ENCODE measurements at regions not wholly inside any gene's neighbourhood (a gene's known extent, or its start where the extent isn't known, plus 50 kb on each side); places are given as distances from the start of the nearest gene placed in this dataset.
"Not testable (repeated sequence)": the region's sequence is repeated elsewhere in the genome, so short reads cannot be mapped to it uniquely, and the experiment has no call there.

DNA sequence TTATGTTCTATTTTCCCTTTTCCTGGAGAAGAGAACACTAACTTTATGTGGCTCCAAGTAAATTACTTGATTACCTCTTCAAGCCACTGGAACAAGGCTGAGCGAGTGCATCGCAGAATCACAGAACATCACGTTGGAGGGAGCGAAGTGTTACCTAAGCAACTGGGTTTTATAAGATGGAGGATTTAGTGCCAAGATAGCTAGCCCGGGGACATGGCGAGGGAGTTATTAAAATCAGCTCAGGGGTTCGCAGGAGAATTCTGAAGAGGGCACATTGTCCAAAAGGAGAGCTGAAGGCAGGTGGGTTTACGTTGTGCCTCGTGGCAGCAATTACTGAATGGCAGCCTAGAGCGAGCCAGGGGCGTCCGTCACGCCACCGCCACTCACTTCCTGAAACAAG is 563.2 kb upstream of the ADAMTS16 start:
- DNase-seq (ENCODE audit: insufficient read length, low spot score) = no peak
- FAIRE-seq = no peak

DNA sequence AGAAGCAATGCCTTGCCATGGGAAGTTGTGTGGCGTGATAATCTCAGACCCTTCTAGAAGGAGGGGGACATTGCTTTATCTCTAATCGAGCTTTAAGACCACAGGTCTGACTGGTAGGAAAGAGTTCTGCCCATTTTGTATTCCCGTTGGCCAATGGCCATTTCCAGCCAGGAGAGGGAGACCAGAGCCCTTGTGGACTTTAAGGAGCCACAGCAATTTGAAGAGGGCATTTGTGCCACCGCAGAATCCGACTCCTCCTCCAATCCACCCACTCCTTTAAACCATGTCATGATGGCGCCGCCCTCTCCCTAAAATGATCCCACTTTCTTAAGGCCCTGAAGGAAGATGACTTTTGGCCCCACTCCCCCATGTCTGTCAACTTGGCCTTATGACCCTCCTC is 560.5 kb upstream of the ADAMTS16 start:
- DNase-seq (ENCODE audit: insufficient read length, low spot score) = no peak
- no peak for FAIRE-seq

DNA sequence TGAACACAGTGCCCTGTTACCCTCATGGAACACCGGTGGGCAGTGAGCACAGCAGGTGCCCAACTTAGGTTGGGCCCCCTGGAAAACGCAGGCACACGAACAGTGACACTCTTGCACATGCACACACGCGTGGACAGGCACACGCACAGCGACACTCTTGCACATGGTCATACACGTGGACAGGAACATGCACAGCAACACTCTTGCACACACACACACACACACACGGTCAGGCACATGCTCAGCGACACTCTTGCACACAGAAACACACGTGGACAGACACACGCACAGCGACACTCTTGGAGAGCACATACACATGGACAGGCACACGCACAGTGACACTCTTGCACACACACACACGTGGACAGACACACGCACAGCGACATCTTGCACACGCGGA is 559.4 kb upstream of the ADAMTS16 start:
- FAIRE-seq (peak; percentile 98), DNase-seq (ENCODE audit: insufficient read length, low spot score) (no peak)

DNA sequence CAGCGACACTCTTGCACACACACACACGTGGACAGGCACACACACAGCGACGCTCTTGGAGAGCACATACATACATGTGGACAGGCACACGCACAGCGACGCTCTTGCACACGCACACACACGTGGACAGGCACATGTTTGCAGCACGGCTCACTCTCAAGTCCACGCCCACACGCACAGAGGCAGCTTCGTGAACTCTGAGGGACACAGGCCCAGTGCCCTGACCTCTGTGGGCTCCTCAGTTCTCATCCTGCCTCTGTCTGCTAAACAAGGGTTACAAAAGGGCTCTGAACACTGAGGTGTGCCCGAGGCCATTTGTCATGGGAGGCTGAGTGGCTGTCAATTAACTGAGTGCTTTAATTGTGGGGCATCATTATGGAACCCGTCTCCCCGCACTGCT is 558.8 kb upstream of the ADAMTS16 start:
- DNase-seq (ENCODE audit: insufficient read length, low spot score) = no peak
- FAIRE-seq = no peak

DNA sequence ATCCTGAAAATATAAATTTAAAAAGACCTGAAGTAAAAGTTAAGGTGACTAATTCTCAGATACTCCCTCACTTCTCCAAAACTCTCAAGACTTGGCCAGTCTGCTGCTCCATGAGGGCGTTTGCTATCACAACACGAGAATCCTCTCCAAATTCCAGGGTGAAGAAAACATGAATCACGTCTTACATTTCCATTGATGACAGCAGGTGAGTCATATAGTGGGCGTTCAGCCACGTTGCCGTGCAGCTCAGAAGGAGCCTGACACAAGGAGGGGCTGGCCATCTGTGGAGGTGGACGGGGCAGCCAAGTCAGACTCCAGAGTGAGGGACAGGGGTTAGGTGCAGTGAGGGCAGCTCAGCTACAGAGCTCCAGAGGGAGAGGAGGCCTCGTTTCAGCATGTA is 555.1 kb upstream of the ADAMTS16 start:
- FAIRE-seq = no peak
- no peak for DNase-seq (ENCODE audit: insufficient read length, low spot score)

DNA sequence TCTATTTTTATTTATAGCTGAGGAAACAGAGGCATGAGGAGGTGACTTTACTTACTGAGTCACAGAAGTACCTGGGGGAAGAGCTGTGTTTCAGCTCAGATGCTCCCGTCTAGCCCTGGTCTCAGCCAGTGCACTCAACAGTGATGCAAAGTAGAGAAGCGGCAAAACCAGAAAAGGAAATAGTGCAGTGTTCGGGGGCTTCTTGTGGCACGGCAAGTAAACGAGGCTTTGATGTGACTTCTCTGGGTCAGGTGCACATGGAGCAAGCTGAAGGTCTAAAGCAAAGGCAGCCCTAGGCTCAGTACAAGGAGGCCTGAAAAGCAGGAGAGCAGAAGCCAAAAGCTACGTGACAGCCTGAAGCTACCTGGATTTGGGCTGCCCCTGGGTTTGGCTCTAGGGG is 526.7 kb upstream of the ADAMTS16 start:
- FAIRE-seq (no peak), DNase-seq (ENCODE audit: insufficient read length, low spot score) (no peak)

DNA sequence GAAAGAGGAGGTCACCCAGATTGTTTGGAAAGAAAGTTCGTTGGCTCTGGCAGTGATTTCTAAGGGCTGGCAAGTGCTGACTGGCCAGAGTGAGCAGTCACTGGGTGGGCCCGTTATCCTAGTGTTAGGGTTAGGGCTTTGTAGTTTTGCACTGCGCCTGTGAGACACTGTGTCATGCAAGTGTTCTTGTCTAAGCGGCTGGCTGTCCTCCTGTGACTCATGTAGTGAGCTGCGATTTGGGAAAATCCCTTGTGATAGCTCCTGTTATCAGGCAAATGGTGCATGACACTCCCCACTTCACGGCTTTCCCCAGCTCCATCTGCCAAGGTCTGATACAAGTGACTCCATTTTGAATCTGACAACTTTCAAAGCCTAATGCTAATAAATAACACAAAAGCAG is 526.0 kb upstream of the ADAMTS16 start:
- no peak for FAIRE-seq
- DNase-seq (ENCODE audit: insufficient read length, low spot score) = no peak

DNA sequence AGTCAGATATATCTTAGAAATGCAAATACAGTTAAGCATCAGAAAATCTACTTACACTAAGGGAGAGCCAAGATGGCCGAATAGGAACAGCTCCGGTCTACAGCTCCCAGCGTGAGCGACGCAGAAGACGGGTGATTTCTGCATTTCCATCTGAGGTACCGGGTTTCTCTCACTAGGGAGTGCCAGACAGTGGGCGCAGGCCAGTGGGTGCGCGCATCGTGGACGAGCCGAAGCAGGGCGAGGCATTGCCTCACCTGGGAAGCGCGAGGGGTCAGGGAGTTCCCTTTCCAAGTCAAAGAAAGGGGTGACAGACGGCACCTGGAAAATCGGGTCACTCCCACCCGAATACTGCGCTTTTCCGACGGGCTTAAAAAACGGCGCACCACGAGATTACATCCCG is 524.8 kb upstream of the ADAMTS16 start:
- not testable (repeated sequence) for DNase-seq (ENCODE audit: insufficient read length, low spot score); FAIRE-seq

DNA sequence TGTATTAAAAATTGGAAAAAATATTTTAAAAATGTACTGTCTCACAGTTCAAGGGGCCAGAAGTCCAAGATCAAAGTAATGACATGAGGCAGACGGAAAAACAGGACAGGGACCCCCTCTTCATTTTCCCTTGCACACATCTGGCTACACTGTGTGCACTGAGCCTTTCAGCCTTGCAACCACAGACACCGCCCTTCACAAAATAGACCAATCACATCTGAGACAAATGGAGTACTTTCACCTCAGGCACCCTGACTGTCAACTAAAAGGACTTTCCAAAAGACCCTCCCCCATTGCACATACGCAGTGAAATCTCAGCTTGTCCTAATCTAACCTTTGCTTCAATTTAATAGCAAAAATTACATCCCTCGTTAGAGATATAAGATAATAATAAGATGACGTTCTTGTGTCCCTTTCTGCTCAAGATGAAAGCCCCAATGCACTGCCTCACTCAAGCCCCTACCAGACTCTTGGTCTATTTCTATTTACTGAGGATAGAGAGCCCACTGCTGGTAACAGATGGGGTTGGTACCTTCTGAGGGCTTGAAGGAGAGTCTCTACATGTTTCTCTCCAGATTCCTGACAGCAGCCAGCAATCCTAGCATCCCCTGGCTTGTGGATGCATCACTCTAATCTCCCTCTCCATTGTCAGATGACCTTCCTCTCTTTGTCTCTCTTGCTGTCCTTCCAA is 514.8 kb upstream of the ADAMTS16 start:
- no peak for FAIRE-seq
- no peak for DNase-seq (ENCODE audit: insufficient read length, low spot score)

DNA sequence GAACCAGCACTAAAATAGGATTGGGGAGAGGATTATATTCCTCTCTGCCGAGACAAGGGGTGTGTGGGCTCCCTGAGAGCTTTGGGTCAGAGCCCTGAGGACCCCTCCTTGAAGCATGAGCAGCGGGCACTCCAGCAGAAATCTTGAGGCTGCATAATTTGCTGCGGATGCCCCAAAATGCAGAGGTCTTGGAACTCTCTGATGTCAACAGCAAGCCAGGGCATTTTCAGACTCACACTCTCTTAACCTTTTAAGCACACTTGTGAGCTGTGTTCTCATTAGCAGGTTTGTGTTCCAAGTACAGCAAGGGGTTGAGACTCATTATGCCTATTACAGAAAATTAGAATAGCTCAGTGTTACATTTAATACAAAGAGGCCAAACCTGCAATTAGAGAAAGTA is 513.0 kb upstream of the ADAMTS16 start:
- no peak for DNase-seq (ENCODE audit: insufficient read length, low spot score)
- FAIRE-seq = no peak

DNA sequence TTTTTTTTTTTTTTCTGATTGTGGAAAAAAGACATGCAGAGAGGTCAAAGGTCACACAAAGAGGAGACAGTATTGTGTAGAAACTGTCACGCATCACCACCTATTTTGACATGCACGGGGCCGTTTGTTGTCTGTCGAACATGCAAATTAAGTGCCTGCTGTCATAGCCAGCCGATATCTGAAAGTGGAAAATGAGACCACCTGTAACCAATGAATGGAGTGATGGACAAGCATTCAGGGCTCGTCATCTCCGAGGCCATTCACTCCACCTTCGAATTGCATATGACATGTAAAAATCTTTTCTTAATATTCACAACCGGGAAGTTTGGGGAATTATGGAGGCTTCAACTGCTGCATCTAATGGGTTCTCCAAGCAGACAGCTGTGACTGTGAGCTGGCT is 512.2 kb upstream of the ADAMTS16 start:
- FAIRE-seq (no peak), DNase-seq (ENCODE audit: insufficient read length, low spot score) (no peak)

DNA sequence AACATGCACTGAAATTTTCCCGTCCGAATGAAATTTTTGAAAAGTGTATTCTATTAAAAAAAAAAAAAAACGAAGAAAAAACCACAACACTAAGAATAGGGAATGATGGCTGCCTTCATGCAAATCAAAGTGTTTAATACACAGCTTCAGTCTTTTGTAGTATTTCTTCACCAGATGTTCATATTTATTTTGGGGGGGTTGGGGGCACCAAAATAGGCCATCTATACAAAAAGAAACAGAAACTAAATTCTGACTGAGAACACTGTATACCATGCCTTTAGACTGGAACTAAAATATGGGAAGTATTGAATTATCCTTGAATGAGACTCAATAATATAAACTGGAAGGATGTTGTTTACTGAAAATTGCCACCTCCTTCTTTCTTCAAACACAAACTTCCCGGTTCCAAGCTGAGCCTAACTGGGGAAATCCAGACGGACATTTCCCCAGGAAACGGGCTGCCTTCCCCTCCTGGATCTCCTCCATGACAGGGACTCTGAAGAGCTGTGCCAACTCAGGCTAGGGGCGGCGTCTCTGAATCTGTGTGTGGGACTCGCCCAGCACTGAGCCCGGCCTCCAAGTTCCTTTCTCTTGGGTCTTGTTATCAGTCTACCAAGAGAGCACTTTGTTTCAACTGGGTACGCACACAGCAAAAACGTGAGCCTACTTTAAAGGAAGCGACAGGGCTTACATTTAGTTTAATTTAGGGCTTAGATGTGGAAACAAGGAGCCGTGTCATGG is 511.3 kb upstream of the ADAMTS16 start:
- DNase-seq (ENCODE audit: insufficient read length, low spot score) (no peak), FAIRE-seq (no peak)

DNA sequence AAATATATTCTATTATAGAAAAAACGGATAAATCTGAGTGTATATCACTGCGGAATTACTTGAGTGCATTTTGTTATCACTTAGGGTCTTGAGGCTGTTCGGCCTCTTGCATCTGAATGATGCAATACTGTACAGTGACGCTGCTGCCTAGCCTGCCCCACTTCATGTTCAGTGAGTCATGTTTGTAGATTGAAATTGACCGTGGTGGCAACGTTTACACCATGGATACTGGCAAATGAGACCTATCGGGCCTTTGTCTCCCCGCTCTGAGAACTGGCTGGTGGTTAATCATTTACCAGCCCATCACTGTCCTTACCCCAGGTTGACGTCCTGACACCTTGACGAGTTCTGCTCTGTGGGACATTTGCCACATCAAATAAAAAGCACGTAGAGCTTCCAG is 510.1 kb upstream of the ADAMTS16 start:
- no peak for DNase-seq (ENCODE audit: insufficient read length, low spot score)

DNA sequence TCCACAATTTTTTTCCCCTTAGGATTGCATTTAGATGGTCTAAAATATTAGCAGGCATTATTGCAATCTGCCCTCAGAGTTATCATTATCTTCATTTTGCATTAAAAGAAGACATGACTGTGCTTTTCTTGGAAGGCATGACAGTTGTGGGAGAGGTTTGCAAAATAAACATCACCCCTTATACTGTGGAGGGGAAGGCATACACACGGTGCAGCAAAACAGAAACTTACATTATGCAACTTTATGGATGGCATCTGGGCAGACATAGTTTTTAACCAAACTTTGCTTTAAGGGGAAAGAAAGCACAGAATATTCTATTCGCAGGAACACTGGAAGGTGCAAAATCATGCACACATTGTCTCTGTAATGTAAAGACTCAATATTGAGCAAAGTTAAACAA is 505.8 kb upstream of the ADAMTS16 start:
- no peak for DNase-seq (ENCODE audit: insufficient read length, low spot score)
- no peak for FAIRE-seq

More for the DNA sequence above, 510.1 kb upstream of the ADAMTS16 start:
- peak; percentile 40 for FAIRE-seq

DNA sequence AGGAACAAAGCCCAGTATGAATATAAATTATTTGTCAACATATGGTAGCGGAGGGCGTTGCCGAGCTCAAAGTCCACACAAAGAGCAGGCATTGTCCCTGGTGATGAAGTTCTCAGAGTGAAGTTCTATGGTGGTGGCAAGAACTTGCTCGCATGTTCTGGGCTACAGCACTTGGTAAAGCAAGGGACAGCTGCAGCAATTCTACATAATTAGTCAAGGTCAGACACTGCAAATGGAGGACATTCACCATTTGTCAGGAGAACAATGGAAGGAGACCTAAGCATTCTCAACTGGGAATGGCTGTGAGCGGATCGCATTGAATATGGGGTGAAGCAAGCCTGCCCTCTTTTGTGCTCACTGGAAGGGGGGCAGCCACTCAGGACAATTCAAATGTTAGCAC is 503.8 kb upstream of the ADAMTS16 start:
- FAIRE-seq (no peak), DNase-seq (ENCODE audit: insufficient read length, low spot score) (no peak)

DNA sequence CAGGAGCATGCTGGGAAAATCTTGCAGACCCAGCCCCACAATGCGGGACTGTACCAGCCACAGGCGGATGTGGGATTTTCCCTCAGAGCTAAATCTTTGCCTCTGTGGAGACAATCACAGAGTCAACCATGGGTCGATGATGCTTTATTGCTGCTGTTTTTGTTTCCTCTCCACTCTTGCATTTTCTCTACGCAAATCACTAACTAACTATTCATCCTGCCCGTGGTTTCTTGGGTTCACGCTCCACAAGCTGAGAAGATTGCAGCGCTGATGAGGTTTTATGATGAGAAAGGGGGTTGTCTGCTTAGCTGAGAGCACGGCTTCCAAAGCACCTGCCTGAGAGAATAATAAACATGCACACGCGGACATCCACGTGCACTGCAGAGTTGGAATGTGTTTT is 500.2 kb upstream of the ADAMTS16 start:
- FAIRE-seq (no peak), DNase-seq (ENCODE audit: insufficient read length, low spot score) (no peak)

DNA sequence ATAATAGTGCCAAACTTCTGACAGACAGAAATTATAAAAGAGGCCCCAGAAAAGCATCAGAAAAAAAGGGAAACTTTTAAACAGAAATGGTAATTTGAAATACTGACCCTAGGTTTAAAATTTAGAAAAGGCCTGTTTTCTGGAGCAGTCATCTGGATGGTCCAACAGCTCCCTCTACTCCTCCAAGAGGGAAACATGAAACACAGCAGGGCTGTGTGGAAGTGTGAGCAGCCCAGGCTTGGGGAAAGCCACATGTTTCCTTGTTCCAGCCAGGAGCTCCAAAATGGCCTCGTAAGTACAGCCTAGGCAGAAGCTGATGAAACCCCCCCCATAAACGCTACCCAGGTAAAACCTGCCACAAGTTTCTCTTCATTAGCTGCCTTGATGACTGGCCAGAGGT is 499.3 kb upstream of the ADAMTS16 start:
- FAIRE-seq = no peak
- no peak for DNase-seq (ENCODE audit: insufficient read length, low spot score)

DNA sequence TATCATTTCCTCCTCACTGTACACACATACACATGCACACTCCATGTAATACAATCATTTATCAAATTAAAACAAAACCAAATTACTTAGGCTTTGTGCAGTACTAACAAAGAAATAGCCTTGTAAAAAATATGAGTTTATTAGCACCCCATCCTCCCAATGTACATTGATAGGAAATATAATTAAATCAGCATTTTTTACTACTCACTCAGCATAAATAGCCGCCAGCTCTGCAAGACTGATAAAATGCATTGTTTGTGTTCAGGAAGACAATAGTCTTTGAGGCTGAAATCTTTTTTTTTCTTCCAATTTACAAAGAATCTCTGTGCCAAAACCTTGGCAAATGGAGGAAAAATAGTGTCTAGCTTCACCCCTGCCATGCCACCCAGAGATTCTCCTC is 497.6 kb upstream of the ADAMTS16 start:
- no peak for DNase-seq (ENCODE audit: insufficient read length, low spot score)
- no peak for FAIRE-seq

DNA sequence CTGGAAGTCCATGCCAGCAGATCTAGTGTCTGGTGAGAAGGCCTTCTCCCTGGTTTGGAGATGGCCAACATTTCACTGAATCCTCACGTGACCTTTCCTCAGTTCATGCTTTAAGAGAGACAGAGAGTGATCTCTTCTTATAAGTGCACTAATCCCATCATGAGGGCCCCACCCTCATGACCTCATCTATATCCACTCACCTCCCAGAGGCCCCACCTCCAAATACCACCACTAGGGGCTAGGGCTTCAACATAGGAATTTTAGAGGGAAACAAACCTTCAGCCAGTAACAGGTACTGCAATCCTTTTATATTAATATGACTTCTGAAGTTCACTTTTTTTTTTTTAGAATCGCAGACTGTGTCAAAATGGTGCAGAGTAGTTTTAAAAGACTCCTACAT is 496.9 kb upstream of the ADAMTS16 start:
- DNase-seq (ENCODE audit: insufficient read length, low spot score) = no peak
- no peak for FAIRE-seq

DNA sequence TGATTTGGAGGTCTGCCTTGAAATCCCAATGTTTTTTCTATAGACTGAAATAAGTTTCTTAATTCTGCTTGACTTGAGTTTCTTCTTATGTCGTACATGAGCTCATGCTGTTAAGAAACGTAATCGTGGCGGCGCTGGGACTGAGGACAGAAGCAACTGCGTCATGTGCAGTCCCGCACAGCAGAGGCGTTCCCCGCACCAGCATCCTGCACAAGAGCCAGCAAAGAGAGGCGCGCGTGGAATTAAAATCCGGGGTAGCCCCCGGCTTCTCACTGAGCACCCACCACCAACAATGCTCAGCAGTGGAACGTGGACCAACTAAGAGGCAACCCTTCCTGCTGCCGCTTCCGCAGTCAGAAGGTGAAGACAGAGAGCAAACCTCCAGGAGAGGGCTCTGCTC is 496.2 kb upstream of the ADAMTS16 start:
- no peak for FAIRE-seq
- DNase-seq (ENCODE audit: insufficient read length, low spot score) = no peak

DNA sequence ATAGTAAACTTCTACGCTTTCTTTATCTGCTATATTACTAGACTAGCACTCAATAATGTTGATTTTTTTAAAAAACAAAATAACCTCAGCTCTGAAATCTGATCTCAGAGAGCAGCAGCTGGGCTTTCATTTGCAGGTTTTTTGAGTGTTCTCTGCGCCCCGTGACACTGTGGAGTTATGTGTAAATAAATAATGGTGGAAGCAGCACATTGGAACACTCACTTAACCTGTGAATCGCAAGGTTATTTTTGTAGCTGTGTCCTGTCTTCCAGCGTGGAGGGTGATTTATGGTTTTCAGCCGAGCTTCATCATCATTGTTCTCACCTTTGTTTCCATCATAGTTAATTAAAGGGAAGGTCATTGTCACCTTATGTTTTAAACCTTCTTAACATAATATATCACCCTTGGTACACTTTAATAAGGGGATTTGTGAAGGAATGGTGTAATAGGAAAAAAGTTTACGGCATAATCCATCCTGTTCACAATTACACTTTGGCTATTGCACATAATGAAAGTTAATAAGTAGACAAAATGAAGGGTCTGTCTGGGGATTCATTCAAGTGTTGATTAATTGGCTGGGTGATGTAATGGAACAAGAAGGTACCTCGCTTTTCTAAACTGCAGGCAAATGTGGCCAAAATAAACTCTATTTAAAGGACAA is 493.3 kb upstream of the ADAMTS16 start:
- no peak for FAIRE-seq
- no peak for DNase-seq (ENCODE audit: insufficient read length, low spot score)

DNA sequence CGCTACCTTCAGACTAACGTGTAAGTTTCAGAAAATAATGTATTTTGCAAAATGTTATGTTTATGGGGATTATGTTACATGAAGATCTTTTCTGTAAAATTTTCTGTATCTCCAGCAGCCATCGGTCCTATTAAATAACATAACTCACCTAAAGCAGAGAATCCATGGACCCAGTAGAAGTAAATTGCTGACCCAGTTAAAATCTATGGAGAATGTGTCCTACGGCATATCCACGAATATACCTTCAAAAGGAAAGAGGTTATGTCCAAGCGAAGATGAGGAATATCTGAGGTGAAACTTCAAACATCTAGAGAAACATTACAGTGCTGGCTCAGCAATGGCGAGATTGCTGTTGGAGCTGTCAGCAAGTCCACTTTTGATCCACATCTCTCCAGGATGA is 492.2 kb upstream of the ADAMTS16 start:
- FAIRE-seq (peak; percentile 16), DNase-seq (ENCODE audit: insufficient read length, low spot score) (no peak)

Data from HTR-8/SVneo (cell line).